OCI-M2 (cell line): ENCODE measurements at regions not wholly inside any gene's neighbourhood (a gene's known extent, or its start where the extent isn't known, plus 50 kb on each side); places are given as distances from the start of the nearest gene placed in this dataset.

Experiments
- DNase-seq: peaks from one replicate; lab custom pipeline; 2025; ENCODE audit not compliant: unreplicated experiment; lab: John Stamatoyannopoulos, UW

GRCh38 chr4:181536196-181536746, 706.9 kb upstream of the TENM3 start:
- DNase-seq: no peak

GRCh38 chr4:181536811-181537434, 706.3 kb upstream of the TENM3 start:
- no peak for DNase-seq

GRCh38 chr4:181538431-181538830, 704.8 kb upstream of the TENM3 start:
- DNase-seq: no peak

- DNase-seq: no peak
These were observed 701.8 kb upstream of the TENM3 start for GRCh38 chr4:181541396-181541795.

- DNase-seq: no peak
These were observed 694.2 kb upstream of the TENM3 start for GRCh38 chr4:181548873-181549575.

- no peak for DNase-seq
These were observed 693.5 kb upstream of the TENM3 start for GRCh38 chr4:181549576-181550188.

- DNase-seq: no peak
These were observed 692.8 kb upstream of the TENM3 start for GRCh38 chr4:181550381-181550780.

- DNase-seq: no peak
These were observed 683.6 kb upstream of the TENM3 start for GRCh38 chr4:181559637-181560036.

- no peak for DNase-seq
These were observed 680.8 kb upstream of the TENM3 start for GRCh38 chr4:181562399-181562798.

- no peak for DNase-seq
These were observed 678.6 kb upstream of the TENM3 start for GRCh38 chr4:181564625-181565024.

- DNase-seq: no peak
These were observed 676.7 kb upstream of the TENM3 start for GRCh38 chr4:181566490-181566889.

- no peak for DNase-seq
These were observed 673.6 kb upstream of the TENM3 start for GRCh38 chr4:181569553-181569952.

GRCh38 chr4:181578911-181579310, 664.3 kb upstream of the TENM3 start:
- DNase-seq: no peak

GRCh38 chr4:181579486-181579885, 663.7 kb upstream of the TENM3 start:
- no peak for DNase-seq

- DNase-seq: no peak
These were observed 661.2 kb upstream of the TENM3 start for GRCh38 chr4:181581983-181582382.

- no peak for DNase-seq
These were observed 660.6 kb upstream of the TENM3 start for GRCh38 chr4:181582595-181582994.

GRCh38 chr4:181588733-181589302, 654.4 kb upstream of the TENM3 start:
- DNase-seq: no peak

GRCh38 chr4:181592221-181592745, 650.9 kb upstream of the TENM3 start:
- no peak for DNase-seq

- DNase-seq: no peak
These were observed 649.5 kb upstream of the TENM3 start for GRCh38 chr4:181593703-181594102.

GRCh38 chr4:181594188-181594587, 649.0 kb upstream of the TENM3 start:
- DNase-seq: no peak

- DNase-seq: no peak
These were observed 647.5 kb upstream of the TENM3 start for GRCh38 chr4:181595716-181596115.

GRCh38 chr4:181597766-181598165, 645.4 kb upstream of the TENM3 start:
- no peak for DNase-seq
